A673 (cell line): ENCODE measurements at regions not wholly inside any gene's neighbourhood (a gene's known extent, or its start where the extent isn't known, plus 50 kb on each side); places are given as distances from the start of the nearest gene placed in this dataset.

ENCODE experiments used
- BruUV-seq: library from RNA; stranded (reverse); fragments of 400-500 nt; replicated peaks from 2 replicates; lab custom pipeline; 2021; lab: Mats Ljungman, UMichigan
- CTCF ChIA-PET: fragments of 300-600 bp; sonication (Branson Sonifier 250); formaldehyde crosslinking; loops from one replicate; lab custom pipeline; 2022; ENCODE audit warnings: antibody characterized with exemption; lab: Charles Lee
- POLR2A ChIA-PET: fragments of 300-600 bp; sonication (Branson Sonifier 250); formaldehyde crosslinking; loops from one replicate; lab custom pipeline; 2022; ENCODE audit warnings: antibody characterized with exemption; ENCODE audit not compliant: low non-redundant PET; lab: Charles Lee
- DNase-seq: peaks from one replicate; pipeline ENCODE4 v3.0.0-alpha.2; 2015; ENCODE audit warnings: low spot score
- H3K27ac ChIP-seq: fragments of 200-600 bp; sonication (generic); 2 replicates; pipeline ENCODE4 v1.5.1; 2016; ENCODE audit warnings: mixed run types, low read depth, mild to moderate bottlenecking, mixed read lengths, antibody characterized with exemption, low read length; ENCODE audit not compliant: poor library complexity, severe bottlenecking
- H3K27me3 ChIP-seq: fragments of 200-600 bp; sonication (generic); replicated peaks from 2 replicates; pipeline ENCODE4 v1.6.1; 2017; ENCODE audit warnings: mixed run types, low read depth, mild to moderate bottlenecking, mixed read lengths, antibody characterized with exemption, low read length; ENCODE audit not compliant: insufficient read depth, poor library complexity
- H3K36me3 ChIP-seq: fragments of 200-600 bp; sonication (generic); 2 replicates; pipeline ENCODE4 v1.6.1; 2016; ENCODE audit warnings: mixed run types, mild to moderate bottlenecking, mixed read lengths, antibody characterized with exemption, low read length; ENCODE audit not compliant: insufficient read depth, poor library complexity, severe bottlenecking
- H3K4me1 ChIP-seq: fragments of 200-600 bp; sonication (generic); 2 replicates; pipeline ENCODE4 v1.6.1; 2017; ENCODE audit warnings: mixed run types, mild to moderate bottlenecking, mixed read lengths, antibody characterized with exemption, low read length; ENCODE audit not compliant: insufficient read depth, poor library complexity, severe bottlenecking
- H3K4me3 ChIP-seq: fragments of 200-600 bp; sonication (generic); 2 replicates; pipeline ENCODE4 v1.5.1; 2016; ENCODE audit warnings: low read depth, mixed run types, mild to moderate bottlenecking, mixed read lengths, low read length; ENCODE audit not compliant: poor library complexity, severe bottlenecking
- H3K9me3 ChIP-seq: fragments of 200-600 bp; sonication (generic); 2 replicates; pipeline ENCODE4 v1.6.1; 2016; ENCODE audit warnings: mixed run types, low read depth, mild to moderate bottlenecking, mixed read lengths, antibody characterized with exemption, low read length; ENCODE audit not compliant: poor library complexity, severe bottlenecking
- EZH2 ChIP-seq: fragments of 200-600 bp; sonication (generic); IDR thresholded peaks from 2 replicates; pipeline ENCODE4 v1.6.1; 2017; ENCODE audit warnings: borderline replicate concordance, low read depth, mild to moderate bottlenecking, mixed read lengths, antibody characterized with exemption, low read length; ENCODE audit not compliant: poor library complexity, severe bottlenecking
- intact Hi-C: fragments of 100-400 bp; cut with micrococcal nuclease; formaldehyde crosslinking; loops from one replicate; pipeline ENCODE4 v1.10.0; 2022; ENCODE audit not compliant: unreplicated experiment
- TF ChIP-seq, protein P1 (sequence below): fragments of 300-800, 200-600 bp; sonication (generic); conservative IDR thresholded peaks from 2 replicates; pipeline ENCODE4 v1.5.1; 2017; ENCODE audit warnings: low read depth, mild to moderate bottlenecking, antibody characterized with exemption, low read length, moderate library complexity, mixed read lengths

DNA sequence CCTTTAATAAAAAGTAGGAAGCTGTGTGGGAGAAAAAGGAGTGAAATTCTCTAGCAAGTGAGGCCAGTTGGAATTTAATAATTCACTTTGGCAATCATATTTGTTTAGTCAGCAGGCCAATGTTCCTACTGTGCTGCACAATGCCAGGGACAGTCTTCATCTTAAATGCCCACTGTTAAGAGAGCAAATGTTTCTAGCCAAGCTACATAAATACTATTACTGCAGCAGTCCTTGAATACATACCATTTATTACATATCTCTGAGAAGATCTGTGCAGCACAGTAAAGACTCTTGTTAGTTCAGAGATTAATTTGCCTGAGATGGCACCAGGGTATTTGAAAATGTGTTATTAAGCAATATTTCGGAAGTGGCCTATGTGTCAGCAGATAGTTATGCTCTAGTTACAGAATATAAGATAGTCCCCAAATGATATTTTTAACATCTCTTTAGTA, 105.4 kb downstream of the OGFRL1 start:
- POLR2A ChIA-PET, result no interaction called here
- CTCF ChIA-PET, result no interaction called here
- intact Hi-C loops, result no loop called here
- H3K4me1 ChIP-seq, result peaks cover 8% of the 10 kb centered on the region
- no peaks in the 10 kb centered on the region for H3K27me3 ChIP-seq
- H3K36me3 ChIP-seq, result no peaks in the 10 kb centered on the region
- peak; percentile 37 for DNase-seq
- BruUV-seq, result no TSS peak
- no peak overlapping the region for H3K4me3 ChIP-seq
- H3K27ac ChIP-seq, result no peak overlapping the region
- TF ChIP-seq, protein P1, sequence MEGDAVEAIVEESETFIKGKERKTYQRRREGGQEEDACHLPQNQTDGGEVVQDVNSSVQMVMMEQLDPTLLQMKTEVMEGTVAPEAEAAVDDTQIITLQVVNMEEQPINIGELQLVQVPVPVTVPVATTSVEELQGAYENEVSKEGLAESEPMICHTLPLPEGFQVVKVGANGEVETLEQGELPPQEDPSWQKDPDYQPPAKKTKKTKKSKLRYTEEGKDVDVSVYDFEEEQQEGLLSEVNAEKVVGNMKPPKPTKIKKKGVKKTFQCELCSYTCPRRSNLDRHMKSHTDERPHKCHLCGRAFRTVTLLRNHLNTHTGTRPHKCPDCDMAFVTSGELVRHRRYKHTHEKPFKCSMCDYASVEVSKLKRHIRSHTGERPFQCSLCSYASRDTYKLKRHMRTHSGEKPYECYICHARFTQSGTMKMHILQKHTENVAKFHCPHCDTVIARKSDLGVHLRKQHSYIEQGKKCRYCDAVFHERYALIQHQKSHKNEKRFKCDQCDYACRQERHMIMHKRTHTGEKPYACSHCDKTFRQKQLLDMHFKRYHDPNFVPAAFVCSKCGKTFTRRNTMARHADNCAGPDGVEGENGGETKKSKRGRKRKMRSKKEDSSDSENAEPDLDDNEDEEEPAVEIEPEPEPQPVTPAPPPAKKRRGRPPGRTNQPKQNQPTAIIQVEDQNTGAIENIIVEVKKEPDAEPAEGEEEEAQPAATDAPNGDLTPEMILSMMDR, result no peak
- no peak for TF ChIP-seq EZH2
- H3K9me3 ChIP-seq, result no peaks in the 10 kb centered on the region

DNA sequence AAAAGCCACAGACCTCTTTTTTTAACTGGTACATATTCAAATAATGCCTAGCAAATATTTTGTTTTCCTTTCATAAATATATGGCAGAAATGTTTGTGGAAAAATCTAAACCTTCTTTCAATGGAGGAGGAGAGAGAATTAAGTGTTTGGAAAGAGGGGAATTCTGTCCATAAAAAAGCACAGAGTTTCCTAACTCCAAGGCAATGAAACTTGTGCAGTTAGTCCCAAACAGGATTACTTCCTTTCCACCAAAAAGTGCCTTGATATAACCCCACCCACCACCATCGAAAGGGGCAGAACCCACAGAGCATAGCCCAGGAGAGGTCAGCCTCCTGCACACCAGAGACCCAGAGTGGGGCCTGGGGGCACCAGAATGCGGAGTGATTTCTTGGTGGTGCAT, 106.3 kb downstream of the OGFRL1 start:
- H3K4me1 ChIP-seq, result peaks cover 8% of the 10 kb centered on the region
- BruUV-seq, result no TSS peak
- TF ChIP-seq, protein P1, result no peak
- no peak for TF ChIP-seq EZH2
- intact Hi-C loops, result no loop called here
- H3K36me3 ChIP-seq, result no peaks in the 10 kb centered on the region
- H3K4me3 ChIP-seq, result no peak overlapping the region
- no peaks in the 10 kb centered on the region for H3K9me3 ChIP-seq
- DNase-seq, result no peak
- POLR2A ChIA-PET, result no interaction called here
- CTCF ChIA-PET, result no interaction called here
- H3K27ac ChIP-seq, result no peak overlapping the region
- H3K27me3 ChIP-seq, result no peaks in the 10 kb centered on the region

DNA sequence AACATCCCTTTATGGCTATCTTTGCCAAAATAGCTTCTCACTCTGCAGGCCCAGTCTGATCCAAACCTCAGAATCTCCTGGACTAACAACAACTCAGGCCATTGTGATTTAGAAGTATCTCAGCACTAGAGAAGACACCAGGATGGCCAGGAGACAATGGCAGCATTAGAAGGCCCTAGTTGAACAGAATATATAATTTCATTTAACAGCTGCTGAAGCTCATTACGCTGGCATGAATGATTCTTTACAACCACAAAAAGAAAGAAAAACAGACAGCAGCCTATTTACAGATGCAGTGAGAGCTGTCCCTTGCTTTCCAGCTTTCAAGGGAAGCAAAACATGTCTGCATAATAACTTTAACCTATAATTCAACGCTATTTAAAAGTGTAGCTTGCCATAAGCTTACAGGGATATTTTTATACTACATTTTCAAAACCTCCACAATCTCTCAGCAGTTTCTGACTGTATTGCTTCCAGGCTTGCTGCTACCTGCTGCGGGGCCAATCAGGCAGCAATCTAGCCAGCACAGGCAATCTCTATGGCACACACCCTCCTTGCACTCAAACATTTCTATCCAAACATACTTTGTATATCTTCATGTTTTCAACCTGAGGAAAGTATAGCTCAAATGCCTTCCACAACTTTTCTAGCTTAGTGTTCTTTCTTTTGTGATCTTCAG, 107.3 kb downstream of the OGFRL1 start:
- no peaks in the 10 kb centered on the region for H3K9me3 ChIP-seq
- no peak for DNase-seq
- H3K27ac ChIP-seq, result no peak overlapping the region
- no TSS peak for BruUV-seq
- POLR2A ChIA-PET, result no interaction called here
- H3K4me1 ChIP-seq, result peaks cover 8% of the 10 kb centered on the region
- intact Hi-C loops, result no loop called here
- CTCF ChIA-PET, result no interaction called here
- H3K36me3 ChIP-seq, result no peaks in the 10 kb centered on the region
- no peaks in the 10 kb centered on the region for H3K27me3 ChIP-seq
- no peak overlapping the region for H3K4me3 ChIP-seq
- TF ChIP-seq, protein P1, result no peak
- TF ChIP-seq EZH2, result no peak
